Choroid plexus epithelial cell (primary cell): ENCODE measurements at regions not wholly inside any gene's neighbourhood (a gene's known extent, or its start where the extent isn't known, plus 50 kb on each side); places are given as distances from the start of the nearest gene placed in this dataset.
"Not testable (repeated sequence)": the region's sequence is repeated elsewhere in the genome, so short reads cannot be mapped to it uniquely, and the experiment has no call there.

Experiments
- DNase-seq: peaks from one replicate; pipeline ENCODE4 v3.0.0-alpha.2; 2010; ENCODE audit warnings: low read depth
- H3K4me3 ChIP-seq: 2 replicates; pipeline ENCODE4 v1.5.1; 2011; ENCODE audit warnings: low read depth, mild to moderate bottlenecking, control low read depth, low read length, moderate library complexity
- TF ChIP-seq, protein P1 (sequence below): conservative IDR thresholded peaks from 2 replicates; pipeline ENCODE4 v1.5.1; 2011; ENCODE audit warnings: low read depth, mild to moderate bottlenecking, control low read depth, inconsistent platforms, low read length, moderate library complexity

DNA sequence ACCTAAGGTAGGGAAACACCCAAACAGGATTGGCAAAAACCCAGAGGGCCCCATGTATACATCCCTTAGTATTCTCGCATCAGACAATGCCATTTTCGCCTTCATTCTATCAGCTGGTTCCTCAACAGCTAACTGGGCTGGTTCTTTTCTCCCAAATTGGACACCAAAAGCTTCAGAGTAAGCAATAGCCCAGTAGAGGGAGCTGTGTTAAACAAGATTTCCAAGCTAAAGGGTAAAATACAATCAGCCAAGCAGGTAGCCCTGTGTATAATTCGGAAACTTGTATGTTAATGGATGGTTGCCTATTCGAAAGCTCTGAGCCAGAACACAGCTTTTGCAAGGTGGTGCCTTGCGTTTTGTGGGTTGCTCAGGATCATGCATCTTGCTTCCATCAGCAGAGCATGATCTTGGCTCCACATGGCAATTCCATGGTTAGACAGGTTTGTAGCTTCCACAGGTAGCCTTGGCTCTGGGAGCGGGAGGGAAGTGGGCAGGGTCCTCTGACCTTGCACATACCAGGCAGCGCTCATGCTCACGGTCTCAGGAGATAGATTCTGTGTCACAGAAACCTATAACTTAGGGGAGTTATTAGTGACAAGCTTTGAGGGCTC lies 115.2 kb upstream of the LNX1 start:
- no peak overlapping the region for H3K4me3 ChIP-seq
- TF ChIP-seq, protein P1, sequence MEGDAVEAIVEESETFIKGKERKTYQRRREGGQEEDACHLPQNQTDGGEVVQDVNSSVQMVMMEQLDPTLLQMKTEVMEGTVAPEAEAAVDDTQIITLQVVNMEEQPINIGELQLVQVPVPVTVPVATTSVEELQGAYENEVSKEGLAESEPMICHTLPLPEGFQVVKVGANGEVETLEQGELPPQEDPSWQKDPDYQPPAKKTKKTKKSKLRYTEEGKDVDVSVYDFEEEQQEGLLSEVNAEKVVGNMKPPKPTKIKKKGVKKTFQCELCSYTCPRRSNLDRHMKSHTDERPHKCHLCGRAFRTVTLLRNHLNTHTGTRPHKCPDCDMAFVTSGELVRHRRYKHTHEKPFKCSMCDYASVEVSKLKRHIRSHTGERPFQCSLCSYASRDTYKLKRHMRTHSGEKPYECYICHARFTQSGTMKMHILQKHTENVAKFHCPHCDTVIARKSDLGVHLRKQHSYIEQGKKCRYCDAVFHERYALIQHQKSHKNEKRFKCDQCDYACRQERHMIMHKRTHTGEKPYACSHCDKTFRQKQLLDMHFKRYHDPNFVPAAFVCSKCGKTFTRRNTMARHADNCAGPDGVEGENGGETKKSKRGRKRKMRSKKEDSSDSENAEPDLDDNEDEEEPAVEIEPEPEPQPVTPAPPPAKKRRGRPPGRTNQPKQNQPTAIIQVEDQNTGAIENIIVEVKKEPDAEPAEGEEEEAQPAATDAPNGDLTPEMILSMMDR = peak; percentile 80
- peak; percentile 87 for DNase-seq

DNA sequence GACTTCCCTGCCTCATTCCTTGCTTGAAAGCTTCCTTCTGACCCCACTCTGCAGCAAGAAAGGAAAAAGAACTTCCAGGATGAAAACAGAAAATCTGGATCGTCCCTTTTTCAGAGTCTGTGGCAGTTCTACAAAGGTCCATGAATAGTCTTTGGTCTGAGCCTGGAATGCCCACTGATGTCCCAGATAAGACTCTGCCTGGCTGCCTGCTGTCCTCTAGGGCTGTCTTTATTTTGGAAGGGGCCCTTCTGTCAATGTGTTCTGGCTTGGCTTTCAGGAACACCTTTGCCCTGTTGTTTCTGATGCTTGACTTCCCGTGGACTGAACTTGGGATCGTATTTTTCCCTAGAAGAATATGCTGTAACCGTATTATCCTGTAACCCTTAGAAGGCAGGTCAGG lies 114.7 kb upstream of the LNX1 start:
- H3K4me3 ChIP-seq = no peak overlapping the region
- TF ChIP-seq, protein P1 = no peak
- DNase-seq = no peak

DNA sequence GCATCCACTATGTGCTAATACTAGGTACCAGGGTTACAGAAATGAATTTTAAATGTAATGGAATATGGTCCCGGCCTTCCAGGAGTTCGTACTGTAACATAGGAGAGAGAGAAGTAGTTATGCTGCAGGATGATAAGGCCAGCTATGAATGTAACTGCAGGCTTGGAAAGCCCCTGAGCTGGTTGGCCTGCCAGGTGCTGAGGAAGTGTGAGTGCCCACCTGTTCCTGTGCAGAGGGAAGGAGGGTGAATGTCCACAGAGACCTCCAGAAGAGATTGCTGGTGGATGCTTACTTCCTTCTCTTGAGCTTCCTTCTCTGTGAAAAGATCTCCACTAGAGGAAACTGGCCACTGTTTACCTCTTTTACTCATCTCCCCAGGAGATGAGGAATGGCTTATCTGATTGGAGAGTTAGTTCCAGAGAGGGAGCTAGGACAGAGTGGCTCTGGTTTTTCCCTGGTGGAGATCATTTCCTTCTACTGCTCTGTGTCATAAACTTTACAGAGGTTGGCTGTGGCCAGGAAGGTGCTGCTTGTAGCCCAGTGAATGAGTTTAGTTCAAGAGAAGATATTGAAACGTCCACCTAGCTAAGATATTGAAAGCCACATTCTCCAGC lies 114.0 kb upstream of the LNX1 start:
- no peak overlapping the region for H3K4me3 ChIP-seq
- TF ChIP-seq, protein P1 = no peak
- no peak for DNase-seq

DNA sequence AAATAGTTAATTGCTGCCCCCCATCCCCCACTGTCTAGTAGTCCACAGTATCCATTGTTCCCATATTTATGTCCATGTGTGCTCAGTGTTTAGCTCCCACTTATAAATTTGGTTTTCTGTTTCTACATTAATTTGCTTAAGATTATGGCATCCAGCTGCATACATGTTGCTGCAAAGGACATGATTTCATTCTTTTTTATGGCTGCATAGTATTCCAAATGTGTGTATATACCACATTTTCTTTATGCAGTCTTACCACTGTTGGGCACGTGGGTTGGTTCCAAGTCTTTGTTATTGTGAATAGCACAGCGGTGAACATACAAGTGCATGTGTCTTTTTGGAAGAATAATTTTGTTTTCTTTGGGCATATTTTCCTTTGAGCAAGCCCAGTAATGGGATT lies 113.0 kb upstream of the LNX1 start:
- TF ChIP-seq, protein P1 = no peak
- DNase-seq = no peak
- H3K4me3 ChIP-seq = no peak overlapping the region

DNA sequence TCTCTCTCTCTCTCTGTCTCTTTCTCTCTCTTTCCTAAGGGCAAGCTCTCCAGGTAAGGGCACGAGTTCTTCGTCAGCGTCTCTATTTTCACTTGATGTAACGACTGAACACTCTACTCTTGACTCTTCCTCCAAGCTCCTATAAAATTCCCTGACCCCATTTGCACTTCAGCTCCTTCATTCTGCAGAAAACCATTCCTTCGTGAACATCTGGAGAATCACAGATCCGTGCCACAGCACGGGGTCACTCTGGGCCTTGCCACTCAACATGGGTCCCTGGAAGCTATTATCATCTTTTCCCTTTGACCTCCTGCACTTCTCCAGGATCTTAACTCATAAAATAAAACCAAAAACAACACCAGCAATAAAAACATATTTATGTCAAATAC lies 112.0 kb upstream of the LNX1 start:
- DNase-seq = no peak
- TF ChIP-seq, protein P1 = no peak
- no peak overlapping the region for H3K4me3 ChIP-seq

DNA sequence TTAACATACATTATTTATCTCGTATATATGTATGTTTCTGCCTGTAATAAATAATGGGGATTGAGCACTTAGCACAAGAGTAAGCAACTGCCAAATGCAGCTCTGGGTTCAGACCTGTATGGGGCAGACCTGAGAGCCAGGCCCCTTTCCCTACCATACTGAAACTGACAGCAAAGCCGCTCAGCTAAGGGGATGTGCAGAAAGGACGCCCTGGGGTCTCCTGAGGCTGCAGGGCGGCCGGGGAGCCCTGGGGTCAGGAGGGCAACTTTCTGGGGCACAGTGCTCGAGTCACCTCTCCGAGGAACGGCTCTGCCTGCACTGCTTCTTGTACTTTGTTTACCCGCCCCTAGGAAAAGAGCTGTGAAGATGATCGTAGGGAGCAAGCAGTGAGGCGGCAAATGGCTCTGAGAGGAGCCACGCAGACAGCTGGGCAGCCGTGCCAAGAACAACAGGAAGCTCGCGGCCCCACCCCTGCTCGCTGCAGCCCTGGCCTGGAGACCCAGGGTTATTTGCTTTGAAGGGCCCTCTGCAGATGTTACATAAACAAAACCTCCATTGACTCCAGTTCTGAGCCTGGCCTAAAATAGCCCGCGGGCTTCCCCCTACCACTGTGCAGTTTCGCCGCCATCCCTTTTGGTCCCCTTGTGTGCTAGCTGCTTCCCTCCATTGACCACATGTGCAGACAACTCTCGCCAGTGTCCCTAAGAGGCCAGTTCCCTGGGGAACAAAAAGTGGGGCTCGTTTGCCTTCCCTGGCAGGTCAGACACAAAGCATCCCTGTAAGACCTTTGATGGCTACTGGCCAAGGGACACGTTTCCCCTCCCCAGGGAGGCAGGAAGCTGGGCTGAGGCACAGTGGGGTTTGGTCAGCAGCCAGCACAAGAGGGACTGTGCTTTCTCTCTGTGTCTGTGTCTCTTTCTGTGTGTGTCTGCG lies 111.3 kb upstream of the LNX1 start:
- TF ChIP-seq, protein P1 = peak; percentile 54
- DNase-seq = peak; percentile 91
- peak overlapping the region; percentile 27 for H3K4me3 ChIP-seq

DNA sequence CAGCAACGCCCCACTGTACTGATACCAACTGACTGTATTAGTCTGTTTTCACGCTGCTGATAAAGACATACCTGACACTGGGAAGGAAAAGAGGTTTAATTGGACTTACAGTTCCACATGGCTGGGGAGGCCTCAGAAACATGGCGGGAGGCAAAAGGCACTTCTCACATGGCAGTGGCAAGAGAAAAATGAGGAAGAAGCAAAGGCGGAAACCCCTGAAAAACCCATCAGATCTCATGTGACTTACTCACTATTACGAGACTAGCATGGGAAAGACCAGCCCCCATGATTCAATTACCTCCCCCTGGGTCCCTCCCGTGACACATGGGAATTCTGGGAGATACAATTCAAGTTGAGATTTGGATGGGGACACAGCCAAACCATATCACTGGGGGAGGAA lies 110.0 kb upstream of the LNX1 start:
- H3K4me3 ChIP-seq, DNase-seq: not testable (repeated sequence)

DNA sequence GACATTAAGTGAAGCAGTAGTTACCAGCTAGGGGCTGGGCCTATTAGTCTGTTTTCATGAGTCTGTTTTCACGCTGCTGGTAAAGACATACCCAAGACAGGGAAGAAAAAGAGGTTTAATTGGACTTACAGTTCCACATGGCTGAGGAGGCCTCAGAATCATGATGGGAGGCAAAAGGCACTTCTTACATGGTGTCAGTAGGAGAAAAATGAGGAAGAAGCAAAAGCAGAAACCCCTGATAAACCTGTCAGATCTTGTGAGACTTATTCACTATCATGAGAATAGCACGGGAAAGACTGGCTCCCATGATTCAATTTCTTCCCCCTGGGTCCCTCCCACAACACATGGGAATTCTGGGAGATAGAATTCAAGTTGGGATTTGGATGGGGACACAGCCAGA lies 108.0 kb upstream of the LNX1 start:
- not testable (repeated sequence) for H3K4me3 ChIP-seq, DNase-seq
